SK-N-MC (cell line): ENCODE measurements at regions not wholly inside any gene's neighbourhood (a gene's known extent, or its start where the extent isn't known, plus 50 kb on each side); places are given as distances from the start of the nearest gene placed in this dataset.

Source experiments
- EZH2 ChIP-seq: fragments of 200-600 bp; sonication (generic); IDR thresholded peaks from one replicate; pipeline ENCODE4 v1.6.1; 2017; ENCODE audit warnings: antibody characterized with exemption
- FOXP2 ChIP-seq: optimal IDR thresholded peaks from 2 replicates; pipeline ENCODE3; 2011; ENCODE audit warnings: mild to moderate bottlenecking, moderate library complexity; ENCODE audit not compliant: insufficient read depth; ENCODE audit errors: extremely low read length, control extremely low read depth
- POLR2AphosphoS5 ChIP-seq: IDR thresholded peaks from 2 replicates; pipeline ENCODE4 v1.6.1; 2012; ENCODE audit warnings: mild to moderate bottlenecking, low read depth, low read length, borderline replicate concordance

DNA sequence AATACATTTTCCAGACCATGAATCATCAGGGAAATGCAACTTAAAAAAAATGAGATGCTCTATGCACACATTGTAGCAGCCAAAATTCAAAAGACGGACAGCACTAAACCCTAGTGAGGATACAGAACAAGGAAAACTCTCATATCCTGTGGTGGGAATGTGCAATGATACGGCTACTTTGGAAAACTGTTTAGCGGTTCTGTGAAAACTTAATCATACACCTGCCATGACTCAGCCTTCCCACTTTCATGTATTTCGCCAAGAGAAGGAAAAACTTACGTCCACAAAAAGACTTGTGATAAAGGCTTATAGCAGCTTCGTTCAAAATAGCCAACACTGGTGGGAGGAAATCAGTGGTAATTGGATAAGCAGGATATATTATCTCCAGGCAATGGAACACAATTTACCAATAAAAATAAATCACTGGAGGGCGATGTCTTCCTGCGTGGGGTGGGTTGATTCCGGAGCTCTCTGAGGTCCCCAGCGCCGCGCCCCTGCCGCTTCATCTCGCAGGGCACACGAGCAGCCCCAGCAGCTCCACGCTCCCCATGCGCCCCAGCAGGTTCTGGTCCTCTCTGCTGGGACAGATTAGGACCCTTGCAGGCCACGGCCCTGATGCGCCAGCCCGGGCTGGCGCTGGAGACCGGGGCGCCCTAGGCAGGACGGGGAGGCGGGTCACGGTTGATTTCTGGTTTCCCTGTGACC is 97.2 kb upstream of the ARHGEF7 start:
- TF ChIP-seq POLR2AphosphoS5 (no peak), EZH2 (no peak), FOXP2 (no peak)
